Pons (tissue), 1 donor: ENCODE measurements at regions not wholly inside any gene's neighbourhood (a gene's known extent, or its start where the extent isn't known, plus 50 kb on each side); places are given as distances from the start of the nearest gene placed in this dataset.
A peak's percentile ranks its signal among the peaks of the same experiment; 100 is the strongest.
"Not testable (repeated sequence)": the region's sequence is repeated elsewhere in the genome, so short reads cannot be mapped to it uniquely, and the experiment has no call there.

Experiments used
- DNase-seq: peaks from one replicate; pipeline ENCODE4 v3.0.0-alpha.2; 2016; ENCODE audit warnings: low spot score

- DNase-seq = peak; percentile 0
Measured at GRCh38 chr15:20346082-20346805, 195.4 kb downstream of the GOLGA6L6 start.

GRCh38 chr15:20345401-20345958, 196.1 kb downstream of the GOLGA6L6 start:
- DNase-seq = peak; percentile 0

GRCh38 chr15:20344601-20345400, 196.8 kb downstream of the GOLGA6L6 start:
- no peak for DNase-seq

- DNase-seq = not testable (repeated sequence)
Measured at GRCh38 chr15:20343395-20344211, 198.0 kb downstream of the GOLGA6L6 start.

GRCh38 chr15:20342601-20343394, 198.8 kb downstream of the GOLGA6L6 start:
- DNase-seq = not testable (repeated sequence)

GRCh38 chr15:20341901-20342600, 199.5 kb downstream of the GOLGA6L6 start:
- peak; percentile 7 for DNase-seq

GRCh38 chr15:20340931-20341661, 200.5 kb downstream of the GOLGA6L6 start:
- DNase-seq = peak; percentile 34

GRCh38 chr15:20340331-20340811, 201.2 kb downstream of the GOLGA6L6 start:
- DNase-seq = peak; percentile 24

GRCh38 chr15:20339086-20339791, 202.4 kb downstream of the GOLGA6L6 start:
- DNase-seq = not testable (repeated sequence)

- DNase-seq = not testable (repeated sequence)
Measured at GRCh38 chr15:20338671-20339070, 202.9 kb downstream of the GOLGA6L6 start.

GRCh38 chr15:20337238-20337637, 204.4 kb downstream of the GOLGA6L6 start:
- DNase-seq = not testable (repeated sequence)

GRCh38 chr15:20334451-20334850, 207.1 kb downstream of the GOLGA6L6 start:
- not testable (repeated sequence) for DNase-seq

- DNase-seq = not testable (repeated sequence)
Measured at GRCh38 chr15:20325751-20326150, 215.8 kb downstream of the GOLGA6L6 start.

GRCh38 chr15:20317132-20317531, 224.5 kb downstream of the GOLGA6L6 start:
- not testable (repeated sequence) for DNase-seq

- DNase-seq = not testable (repeated sequence)
Measured at GRCh38 chr15:20311014-20311680, 230.5 kb downstream of the GOLGA6L6 start.

GRCh38 chr15:20310603-20311002, 231.0 kb downstream of the GOLGA6L6 start:
- no peak for DNase-seq

- not testable (repeated sequence) for DNase-seq
Measured at GRCh38 chr15:20309966-20310365, 231.6 kb downstream of the GOLGA6L6 start.

GRCh38 chr15:20309395-20309794, 232.2 kb downstream of the GOLGA6L6 start:
- DNase-seq = not testable (repeated sequence)
